Neural progenitor cell (in vitro differentiated cells): ENCODE measurements at regions not wholly inside any gene's neighbourhood (a gene's known extent, or its start where the extent isn't known, plus 50 kb on each side); places are given as distances from the start of the nearest gene placed in this dataset.

Source experiments
- CTCF ChIP-seq: fragments of 200-600 bp; sonication (generic); IDR thresholded peaks from 2 replicates; pipeline ENCODE4 v1.5.1; 2017; ENCODE audit warnings: antibody characterized with exemption, mild to moderate bottlenecking
- EZH2 ChIP-seq: fragments of 200-600 bp; sonication (generic); IDR thresholded peaks from 2 replicates; pipeline ENCODE4 v1.6.1; 2017; ENCODE audit warnings: antibody characterized with exemption, mild to moderate bottlenecking, moderate library complexity
- EZH2phosphoT487 ChIP-seq: fragments of 200-600 bp; sonication (generic); IDR thresholded peaks from 2 replicates; pipeline ENCODE4 v1.6.1; 2017; ENCODE audit warnings: antibody characterized with exemption

DNA sequence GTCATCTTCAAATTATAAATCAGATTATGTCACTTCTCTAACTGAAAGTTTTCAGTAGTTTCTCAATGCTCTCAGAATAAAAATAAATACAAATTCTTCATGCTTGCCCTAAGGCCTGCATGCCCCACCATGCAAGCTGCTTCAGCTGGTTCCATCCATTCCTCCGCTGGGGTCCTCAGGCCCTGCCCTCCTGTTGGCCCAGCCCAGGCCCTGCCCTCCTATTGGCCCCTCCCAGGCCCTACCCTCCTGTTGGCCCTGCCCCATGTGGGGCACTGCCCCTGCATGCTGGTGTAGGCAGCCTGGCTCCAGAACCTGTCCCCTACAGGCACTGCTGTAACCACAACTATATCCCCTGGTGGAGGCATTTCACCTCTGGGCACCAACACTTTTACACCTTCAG is 109.3 kb upstream of the TCERG1L start:
- TF ChIP-seq CTCF, result no peak
- TF ChIP-seq EZH2, result no peak
- no peak for TF ChIP-seq EZH2phosphoT487
